IMR-90 (cell line): ENCODE measurements at regions not wholly inside any gene's neighbourhood (a gene's known extent, or its start where the extent isn't known, plus 50 kb on each side); places are given as distances from the start of the nearest gene placed in this dataset.

Experiments used
- ATAC-seq: fragments of 200-7000 bp; cut with Tn5 transposase; 2 replicates; pipeline ENCODE4 v1.9.1; 2020; ENCODE audit warnings: low read depth, mild to moderate bottlenecking, moderate library complexity
- BruUV-seq: library from RNA; stranded (reverse); fragments of 400-500 nt; replicated peaks from 2 replicates; lab custom pipeline; 2021; lab: Mats Ljungman, UMichigan
- CTCF ChIA-PET: fragments of 300-600 bp; formaldehyde crosslinking; extraction: SDS; loops from one replicate; lab custom pipeline; 2021; ENCODE audit warnings: antibody characterized with exemption; lab: Yijun Ruan, JAX
- POLR2A ChIA-PET: fragments of 300-600 bp; sonication (Branson Sonifier 250); formaldehyde crosslinking; loops from one replicate; lab custom pipeline; 2022; ENCODE audit warnings: antibody characterized with exemption; ENCODE audit not compliant: unreplicated experiment; lab: Charles Lee
- DNase-seq: peaks from one replicate; pipeline ENCODE4 v3.0.0; 2013
- H2AFZ ChIP-seq: replicated peaks from 2 replicates; pipeline ENCODE3; 2013; ENCODE audit warnings: low read length, mild to moderate bottlenecking; ENCODE audit not compliant: poor library complexity
- H2AK5ac ChIP-seq: 2 replicates; pipeline ENCODE4 v1.6.1; 2013; ENCODE audit warnings: low read depth, low read length, inconsistent platforms
- H2AK9ac ChIP-seq: replicated peaks from 2 replicates; pipeline ENCODE3; 2013; ENCODE audit warnings: mild to moderate bottlenecking, low read depth, low read length, moderate library complexity; ENCODE audit not compliant: poor library complexity
- H2BK120ac ChIP-seq: 2 replicates; pipeline ENCODE4 v1.6.1; 2013; ENCODE audit warnings: low read depth, low read length, inconsistent platforms
- H2BK15ac ChIP-seq: 3 replicates; pipeline ENCODE4 v1.6.1; 2013; ENCODE audit warnings: low read depth, low read length, inconsistent platforms
- H2BK20ac ChIP-seq: 2 replicates; pipeline ENCODE4 v1.6.1; 2013; ENCODE audit warnings: low read depth, mild to moderate bottlenecking, inconsistent platforms, low read length, moderate library complexity
- H2BK5ac ChIP-seq: 2 replicates; pipeline ENCODE4 v1.6.1; 2013; ENCODE audit warnings: mild to moderate bottlenecking, low read depth, low read length, inconsistent platforms; ENCODE audit not compliant: poor library complexity, severe bottlenecking
- H3K14ac ChIP-seq: replicated peaks from 2 replicates; pipeline ENCODE4 v1.6.1; 2013; ENCODE audit warnings: low read depth, low read length, inconsistent platforms
- H3K18ac ChIP-seq: 2 replicates; pipeline ENCODE4 v1.6.1; 2013; ENCODE audit warnings: low read depth, low read length, control low read depth
- H3K23ac ChIP-seq: 2 replicates; pipeline ENCODE4 v1.6.1; 2013; ENCODE audit warnings: low read depth, low read length, inconsistent platforms
- H3K27ac ChIP-seq: 2 replicates; pipeline ENCODE4 v1.5.1; 2013; ENCODE audit warnings: mild to moderate bottlenecking, control low read depth, low read length; ENCODE audit not compliant: insufficient read depth
- H3K27me3 ChIP-seq: 2 replicates; pipeline ENCODE4 v1.6.1; 2013; ENCODE audit warnings: low read length; ENCODE audit not compliant: control insufficient read depth, insufficient read depth
- H3K36me3 ChIP-seq: 2 replicates; pipeline ENCODE4 v1.6.1; 2013; ENCODE audit warnings: low read length, mixed read lengths; ENCODE audit not compliant: control insufficient read depth, insufficient read depth
- H3K4ac ChIP-seq: 2 replicates; pipeline ENCODE4 v1.6.1; 2013; ENCODE audit warnings: low read depth, low read length, inconsistent platforms
- H3K4me1 ChIP-seq: 2 replicates; pipeline ENCODE4 v1.6.1; 2013; ENCODE audit warnings: low read length, mixed read lengths; ENCODE audit not compliant: control insufficient read depth, insufficient read depth
- H3K4me2 ChIP-seq: 2 replicates; pipeline ENCODE4 v1.6.1; 2013; ENCODE audit warnings: low read depth, mild to moderate bottlenecking, control low read depth, low read length, moderate library complexity
- H3K4me3 ChIP-seq: 2 replicates; pipeline ENCODE4 v1.5.1; 2013; ENCODE audit warnings: low read depth, mild to moderate bottlenecking, control low read depth, low read length, moderate library complexity; ENCODE audit not compliant: insufficient read depth
- H3K56ac ChIP-seq: 2 replicates; pipeline ENCODE4 v1.6.1; 2013; ENCODE audit warnings: low read length, inconsistent platforms; ENCODE audit not compliant: insufficient read depth; ENCODE audit errors: extremely low read depth
- H3K79me1 ChIP-seq, 2 experiments: 2 replicates each; pipeline ENCODE4 v1.6.1; 2013; ENCODE audit warnings: low read length in 2 of 2, inconsistent platforms in 1 of 2, low read depth in 1 of 2
- H3K9ac ChIP-seq: 2 replicates; pipeline ENCODE4 v1.6.1; 2013; ENCODE audit warnings: low read depth, low read length, control low read depth
- H3K9me1 ChIP-seq: 2 replicates; pipeline ENCODE4 v1.6.1; 2013; ENCODE audit warnings: low read length, inconsistent platforms; ENCODE audit not compliant: insufficient read depth
- H3K9me3 ChIP-seq: 2 replicates; pipeline ENCODE4 v1.6.1; 2013; ENCODE audit warnings: low read length; ENCODE audit not compliant: control insufficient read depth, insufficient read depth
- H4K20me1 ChIP-seq: 2 replicates; pipeline ENCODE4 v1.6.1; 2013; ENCODE audit warnings: low read length, inconsistent platforms; ENCODE audit not compliant: insufficient read depth
- H4K5ac ChIP-seq: 2 replicates; pipeline ENCODE4 v1.6.1; 2013; ENCODE audit warnings: mild to moderate bottlenecking, low read depth, low read length, control low read depth
- H4K8ac ChIP-seq, 2 experiments: 2 replicates each; pipeline ENCODE4 v1.6.1; 2013; ENCODE audit warnings: low read depth in 2 of 2, low read length in 2 of 2, control low read depth in 1 of 2, inconsistent platforms in 1 of 2
- H4K91ac ChIP-seq: 2 replicates; pipeline ENCODE4 v1.6.1; 2013; ENCODE audit warnings: low read depth, low read length, inconsistent platforms; ENCODE audit not compliant: insufficient read depth
- NFE2L2 ChIP-seq: fragments of 150-350 bp; IDR thresholded peaks from 2 replicates; pipeline ENCODE4 v1.6.1; 2016; ENCODE audit warnings: low read depth, mild to moderate bottlenecking, low read length
- WGBS, 2 experiments: methylation state at CpG; one replicate each; pipeline versions ENCODE4 v1.1.5 to v1.1.7; 2013; ENCODE audit warnings: missing lambda C conversion rate in 2 of 2; ENCODE audit not compliant: insufficient read length in 1 of 2; ENCODE audit errors: extremely low coverage in 2 of 2; 5-methylcytosine and 5-hydroxymethylcytosine counted together
- dilution Hi-C: fragments of 300-500 bp; cut with HindIII; formaldehyde crosslinking; loops from one replicate; pipeline ENCODE4 v1.14.3; 2018; ENCODE audit warnings: low sequenced_read_pairs; ENCODE audit not compliant: unreplicated experiment
- in situ Hi-C: fragments of 300-500 bp; cut with MboI; formaldehyde crosslinking; loops from 3 replicates; pipeline ENCODE4 v1.14.3; 2019; ENCODE audit warnings: low sequenced_read_pairs, inconsistent platforms, mixed read lengths
- intact Hi-C: fragments of 100-400 bp; cut with micrococcal nuclease; formaldehyde crosslinking; loops from 2 replicates; pipeline ENCODE4 v1.10.0; 2022

DNA sequence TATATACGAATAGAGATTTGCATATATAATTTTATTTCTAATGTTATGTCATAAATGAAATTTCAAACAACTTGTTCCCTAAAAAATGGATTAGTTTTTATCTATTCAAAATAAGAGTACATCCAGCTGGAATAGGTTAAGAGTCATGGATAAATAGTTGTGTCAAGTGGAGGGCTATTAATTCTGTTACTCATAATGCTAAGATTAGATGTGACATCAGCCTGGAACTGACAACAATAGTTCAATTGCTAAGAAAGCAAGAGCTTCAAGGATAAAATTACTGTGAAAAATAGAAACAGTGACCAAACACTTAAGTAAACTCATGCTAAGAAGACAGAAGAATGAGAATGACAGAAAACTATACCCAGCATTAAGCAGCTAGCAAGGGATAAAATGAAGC, 92.2 kb upstream of the CDH9 start:
- no CpG with 5 or more reads among the region's 1 CpG for WGBS, 2 experiments
- no peak overlapping the region for H4K5ac ChIP-seq
- H3K27me3 ChIP-seq = no peaks in the 10 kb centered on the region
- no peak overlapping the region for H4K91ac ChIP-seq
- no peak overlapping the region for H2BK5ac ChIP-seq
- H3K79me1 ChIP-seq = no peaks in the 10 kb centered on the region
- no peak for TF ChIP-seq NFE2L2
- no peaks in the 10 kb centered on the region for H3K4me1 ChIP-seq
- H2AFZ ChIP-seq = no peak overlapping the region
- intact Hi-C loops = no loop called here
- H3K27ac ChIP-seq = no peak overlapping the region
- H3K23ac ChIP-seq = no peak overlapping the region
- ChIA-PET POLR2A (interaction anchor here (0.6 kb wide), 1 partner anchor 11 kb away, joined by 3 read pairs; no protein-coding TSS in a partner anchor), CTCF (no interaction called here)
- no peak overlapping the region for H2BK20ac ChIP-seq
- H3K4me3 ChIP-seq = no peak overlapping the region
- H3K18ac ChIP-seq = no peak overlapping the region
- no peaks in the 10 kb centered on the region for H3K9me1 ChIP-seq
- no peak overlapping the region for H2AK9ac ChIP-seq
- H3K4ac ChIP-seq = no peak overlapping the region
- H3K4me2 ChIP-seq = no peak overlapping the region
- no peak overlapping the region for H3K14ac ChIP-seq
- DNase-seq (peak; percentile 0), ATAC-seq (no peak)
- no TSS peak for BruUV-seq
- dilution Hi-C loops = no loop called here
- H2BK120ac ChIP-seq = no peak overlapping the region
- in situ Hi-C loops = no loop called here
- H3K9ac ChIP-seq = no peak overlapping the region
- H4K20me1 ChIP-seq = no peaks in the 10 kb centered on the region
- H3K56ac ChIP-seq = no peak overlapping the region
- H3K9me3 ChIP-seq = no peaks in the 10 kb centered on the region
- no peak overlapping the region for H2AK5ac ChIP-seq
- H4K8ac ChIP-seq = no peak overlapping the region
- H2BK15ac ChIP-seq = no peak overlapping the region
- no peaks in the 10 kb centered on the region for H3K36me3 ChIP-seq
